Peyer's patch (tissue), 4 donors: ENCODE measurements at regions not wholly inside any gene's neighbourhood (a gene's known extent, or its start where the extent isn't known, plus 50 kb on each side); places are given as distances from the start of the nearest gene placed in this dataset.

Source experiments
- POLR2A ChIP-seq, 2 donors: fragments of 450-650 bp; IDR thresholded peaks; one replicate each; pipeline ENCODE4 v1.5.1; 2017; ENCODE audit warnings: antibody characterized with exemption in 2 of 2, mild to moderate bottlenecking in 2 of 2, moderate library complexity in 2 of 2
- TF ChIP-seq, protein P1 (sequence below), 6 experiments: fragments of 450-650 bp in 4 of 6; fragments of 200-600 bp in 2 of 6; sonication (generic) in 1 of 6; IDR thresholded peaks; one replicate each; pipeline ENCODE4 v1.5.1; 2017 to 2019; ENCODE audit warnings: antibody characterized with exemption in 6 of 6, mild to moderate bottlenecking in 3 of 6, moderate library complexity in 1 of 6

DNA sequence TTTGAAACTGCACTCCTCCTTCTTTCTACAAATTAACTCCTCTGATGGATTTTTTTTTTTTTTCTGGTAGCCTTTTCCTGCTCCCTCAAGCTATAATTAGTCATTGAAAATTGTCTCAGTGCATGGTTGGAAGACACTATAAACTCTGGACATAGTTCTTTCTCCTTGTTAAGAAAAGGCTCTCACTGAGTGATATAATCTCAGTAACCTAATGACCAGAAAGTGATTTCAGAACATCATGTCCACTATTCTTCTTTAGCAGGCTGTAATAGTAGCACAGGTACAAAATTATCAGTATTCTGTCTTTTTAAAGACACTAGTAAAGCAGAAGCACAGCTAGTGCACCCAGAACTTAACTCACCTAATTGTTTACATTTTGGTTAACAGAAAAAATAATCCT is 752.6 kb upstream of the PHF14 start:
- TF ChIP-seq, protein P1, sequence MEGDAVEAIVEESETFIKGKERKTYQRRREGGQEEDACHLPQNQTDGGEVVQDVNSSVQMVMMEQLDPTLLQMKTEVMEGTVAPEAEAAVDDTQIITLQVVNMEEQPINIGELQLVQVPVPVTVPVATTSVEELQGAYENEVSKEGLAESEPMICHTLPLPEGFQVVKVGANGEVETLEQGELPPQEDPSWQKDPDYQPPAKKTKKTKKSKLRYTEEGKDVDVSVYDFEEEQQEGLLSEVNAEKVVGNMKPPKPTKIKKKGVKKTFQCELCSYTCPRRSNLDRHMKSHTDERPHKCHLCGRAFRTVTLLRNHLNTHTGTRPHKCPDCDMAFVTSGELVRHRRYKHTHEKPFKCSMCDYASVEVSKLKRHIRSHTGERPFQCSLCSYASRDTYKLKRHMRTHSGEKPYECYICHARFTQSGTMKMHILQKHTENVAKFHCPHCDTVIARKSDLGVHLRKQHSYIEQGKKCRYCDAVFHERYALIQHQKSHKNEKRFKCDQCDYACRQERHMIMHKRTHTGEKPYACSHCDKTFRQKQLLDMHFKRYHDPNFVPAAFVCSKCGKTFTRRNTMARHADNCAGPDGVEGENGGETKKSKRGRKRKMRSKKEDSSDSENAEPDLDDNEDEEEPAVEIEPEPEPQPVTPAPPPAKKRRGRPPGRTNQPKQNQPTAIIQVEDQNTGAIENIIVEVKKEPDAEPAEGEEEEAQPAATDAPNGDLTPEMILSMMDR (IDR thresholded peaks at IDR 0.05), result no peak
- no peak for TF ChIP-seq POLR2A (IDR thresholded peaks at IDR 0.05)
